ENCODE measurements at regions not wholly inside any gene's neighbourhood (a gene's known extent, or its start where the extent isn't known, plus 50 kb on each side); places are given as distances from the start of the nearest gene placed in this dataset.

DNA sequence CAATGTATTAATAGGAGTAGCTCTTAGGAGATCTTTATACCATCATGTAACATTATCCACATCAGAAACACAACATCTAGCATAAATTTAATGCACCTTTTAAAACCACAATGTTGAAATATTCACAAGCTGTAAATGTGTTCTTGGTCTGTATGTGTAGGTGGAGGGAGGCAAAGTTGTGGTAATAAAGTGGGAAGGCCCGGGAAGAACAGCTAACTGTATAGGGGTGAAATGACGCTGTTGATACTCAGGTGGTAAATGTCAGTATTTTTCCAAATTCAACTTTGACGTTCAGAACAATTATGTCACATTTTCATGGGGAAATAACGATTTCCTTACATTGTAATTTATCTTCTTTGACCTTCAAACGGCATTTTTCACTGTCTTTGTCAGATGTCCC, 146.0 kb upstream of the STMND1 start:
- H3K4me2 ChIP-seq (ENCODE audit: low read length): no peak overlapping the region
- H3K4me3 ChIP-seq (ENCODE audit: low read length): no peak overlapping the region
- H3K27me3 ChIP-seq (ENCODE audit: insufficient read depth, low read depth, low read length): no peaks in the 10 kb centered on the region
- no peaks in the 10 kb centered on the region for H3K9me2 ChIP-seq (ENCODE audit: insufficient read depth, low read length)
- H3K27ac ChIP-seq (ENCODE audit: low read length): no peak overlapping the region
- H2AFZ ChIP-seq (ENCODE audit: low read depth, low read length): no peak overlapping the region
- no peaks in the 10 kb centered on the region for H3K79me2 ChIP-seq (replicated peaks; ENCODE audit: insufficient read depth, low read length)
- H4K20me1 ChIP-seq (ENCODE audit: insufficient read depth): no peaks in the 10 kb centered on the region
- H3K9me3 ChIP-seq (ENCODE audit: low read length): no peaks in the 10 kb centered on the region
- H3F3A ChIP-seq (ENCODE audit: insufficient read depth, low read length, poor library complexity, severe bottlenecking): no peaks in the 10 kb centered on the region
- TF ChIP-seq RAD21 (conservative IDR thresholded peaks at IDR 0.05): no peak
- no peak for TF ChIP-seq TAF1 (IDR thresholded peaks at IDR 0.05; ENCODE audit: low read depth)
- TF ChIP-seq EP300 (conservative IDR thresholded peaks at IDR 0.05; ENCODE audit: poor library complexity, severe bottlenecking): no peak
- no peak for TF ChIP-seq CTCF (IDR thresholded peaks at IDR 0.05; ENCODE audit: poor library complexity, severe bottlenecking)
- no peaks in the 10 kb centered on the region for H3K36me3 ChIP-seq (ENCODE audit: insufficient read depth, low read length)
- no peak overlapping the region for H3K9ac ChIP-seq (ENCODE audit: low read length)

DNA sequence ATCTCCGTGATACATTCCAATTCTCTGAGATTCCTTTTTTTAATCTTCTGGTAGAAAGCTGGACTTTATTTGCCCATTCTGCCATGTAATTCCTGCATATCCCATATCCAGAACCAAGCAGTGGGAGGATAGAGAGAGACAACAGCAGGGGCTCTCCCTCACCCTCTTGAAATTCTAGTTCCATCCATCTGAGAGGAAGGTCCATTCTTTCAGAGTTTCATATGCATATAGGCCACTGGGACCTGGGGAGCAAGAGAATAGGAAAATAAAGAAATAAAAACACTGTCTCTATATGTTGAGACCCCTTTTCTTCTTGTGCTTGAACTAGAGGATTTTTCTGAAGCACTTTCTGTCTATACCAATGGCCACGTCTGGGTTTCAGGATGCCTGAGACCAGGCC, 147.9 kb upstream of the STMND1 start:
- no peaks in the 10 kb centered on the region for H3K36me3 ChIP-seq (ENCODE audit: insufficient read depth, low read length)
- H3K9me2 ChIP-seq (ENCODE audit: insufficient read depth, low read length): no peaks in the 10 kb centered on the region
- no peaks in the 10 kb centered on the region for H3K27me3 ChIP-seq (ENCODE audit: insufficient read depth, low read depth, low read length)
- H3K27ac ChIP-seq (ENCODE audit: low read length): no peak overlapping the region
- H4K20me1 ChIP-seq (ENCODE audit: insufficient read depth): no peaks in the 10 kb centered on the region
- H3F3A ChIP-seq (ENCODE audit: insufficient read depth, low read length, poor library complexity, severe bottlenecking): no peaks in the 10 kb centered on the region
- no peak overlapping the region for H3K4me3 ChIP-seq (ENCODE audit: low read length)
- H2AFZ ChIP-seq (ENCODE audit: low read depth, low read length): no peak overlapping the region
- H3K79me2 ChIP-seq (replicated peaks; ENCODE audit: insufficient read depth, low read length): no peaks in the 10 kb centered on the region
- no peaks in the 10 kb centered on the region for H3K9me3 ChIP-seq (ENCODE audit: low read length)
- H3K9ac ChIP-seq (ENCODE audit: low read length): no peak overlapping the region
- H3K4me2 ChIP-seq (ENCODE audit: low read length): no peak overlapping the region
- no peak for TF ChIP-seq REST (IDR thresholded peaks at IDR 0.05; ENCODE audit: borderline replicate concordance)

- Histone ChIP-seq H3K4me2 (ENCODE audit: low read length) (no peak overlapping the region), H3K27ac (ENCODE audit: low read length) (no peak overlapping the region), H3F3A (ENCODE audit: insufficient read depth, low read length, poor library complexity, severe bottlenecking) (no peaks in the 10 kb centered on the region), H3K36me3 (ENCODE audit: insufficient read depth, low read length) (no peaks in the 10 kb centered on the region), H4K20me1 (ENCODE audit: insufficient read depth) (no peaks in the 10 kb centered on the region), H3K79me2 (replicated peaks; ENCODE audit: insufficient read depth, low read length) (no peaks in the 10 kb centered on the region), H3K9me3 (ENCODE audit: low read length) (no peaks in the 10 kb centered on the region), H3K27me3 (ENCODE audit: insufficient read depth, low read depth, low read length) (no peaks in the 10 kb centered on the region), H2AFZ (ENCODE audit: low read depth, low read length) (no peak overlapping the region), H3K4me3 (ENCODE audit: low read length) (no peak overlapping the region), H3K9ac (ENCODE audit: low read length) (no peak overlapping the region), H3K9me2 (ENCODE audit: insufficient read depth, low read length) (no peaks in the 10 kb centered on the region)
- TF ChIP-seq MXI1 (conservative IDR thresholded peaks at IDR 0.05; ENCODE audit: poor library complexity, severe bottlenecking) (no peak), CTCF (IDR thresholded peaks at IDR 0.05; ENCODE audit: poor library complexity, severe bottlenecking) (no peak), REST (IDR thresholded peaks at IDR 0.05; ENCODE audit: borderline replicate concordance) (no peak), SMC3 (conservative IDR thresholded peaks at IDR 0.05; ENCODE audit: poor library complexity) (no peak), RAD21 (conservative IDR thresholded peaks at IDR 0.05) (no peak), EZH2 (IDR thresholded peaks at IDR 0.05; ENCODE audit: borderline replicate concordance, insufficient read depth, low read length, poor library complexity, severe bottlenecking) (no peak), TAF1 (IDR thresholded peaks at IDR 0.05; ENCODE audit: low read depth) (no peak), POLR2AphosphoS5 (IDR thresholded peaks at IDR 0.05) (no peak), EP300 (conservative IDR thresholded peaks at IDR 0.05; ENCODE audit: poor library complexity, severe bottlenecking) (no peak)
Observed at GRCh38 chr6:16953446-16953845, 148.4 kb upstream of the STMND1 start.
